Neural cell (in vitro differentiated cells): ENCODE measurements at regions not wholly inside any gene's neighbourhood (a gene's known extent, or its start where the extent isn't known, plus 50 kb on each side); places are given as distances from the start of the nearest gene placed in this dataset.

Experiments used
- H2AFZ ChIP-seq: fragments of 200-600, 300-800 bp; sonication (generic), shearing (Covaris generic); 2 replicates; pipeline ENCODE4 v1.6.0; 2014; ENCODE audit warnings: low read depth, mild to moderate bottlenecking, antibody characterized with exemption, low read length, moderate library complexity
- H3F3A ChIP-seq: fragments of 200-600 bp; shearing (Covaris generic); 2 replicates; pipeline ENCODE4 v1.6.1; 2016; ENCODE audit warnings: mild to moderate bottlenecking, moderate library complexity, mixed read lengths, antibody characterized with exemption, low read length; ENCODE audit not compliant: insufficient read depth, poor library complexity, severe bottlenecking
- H3K27ac ChIP-seq: fragments of 200-600, 300-800 bp; sonication (generic), shearing (Covaris generic); 2 replicates; pipeline ENCODE4 v1.5.1; 2014; ENCODE audit warnings: mild to moderate bottlenecking, low read length, moderate library complexity
- H3K27me3 ChIP-seq: fragments of 300-800, 200-600 bp; sonication (generic), shearing (Covaris generic); 2 replicates; pipeline ENCODE4 v1.6.0; 2014; ENCODE audit warnings: mild to moderate bottlenecking, low read depth, low read length, moderate library complexity; ENCODE audit not compliant: insufficient read depth
- H3K36me3 ChIP-seq: fragments of 300-800, 200-600 bp; sonication (generic), shearing (Covaris generic); 2 replicates; pipeline ENCODE4 v1.5.1; 2014; ENCODE audit warnings: mild to moderate bottlenecking, antibody characterized with exemption, low read length, moderate library complexity; ENCODE audit not compliant: insufficient read depth
- H3K4me2 ChIP-seq: fragments of 300-800, 200-600 bp; sonication (generic), shearing (Covaris generic); 2 replicates; pipeline ENCODE4 v1.6.0; 2014; ENCODE audit warnings: mild to moderate bottlenecking, low read length
- H3K4me3 ChIP-seq: fragments of 300-800, 200-600 bp; sonication (generic), shearing (Covaris generic); 2 replicates; pipeline ENCODE4 v1.5.1; 2014; ENCODE audit warnings: mild to moderate bottlenecking, low read length, moderate library complexity
- H3K79me2 ChIP-seq: fragments of 200-600 bp; shearing (Covaris generic); replicated peaks from 2 replicates; pipeline ENCODE4 v1.6.0; 2014; ENCODE audit warnings: mild to moderate bottlenecking, low read length, moderate library complexity; ENCODE audit not compliant: insufficient read depth
- H3K9ac ChIP-seq: fragments of 300-800, 200-600 bp; sonication (generic), shearing (Covaris generic); 2 replicates; pipeline ENCODE4 v1.6.1; 2016; ENCODE audit warnings: mild to moderate bottlenecking, low read length, mixed read lengths
- H3K9me2 ChIP-seq: fragments of 200-600 bp; shearing (Covaris generic); 2 replicates; pipeline ENCODE4 v1.6.1; 2016; ENCODE audit warnings: mild to moderate bottlenecking, low read length, mixed read lengths; ENCODE audit not compliant: insufficient read depth
- H3K9me3 ChIP-seq: fragments of 200-600, 300-800 bp; sonication (generic), shearing (Covaris generic); 2 replicates; pipeline ENCODE4 v1.6.1; 2016; ENCODE audit warnings: mild to moderate bottlenecking, mixed run types, low read length, moderate library complexity, mixed read lengths
- H4K20me1 ChIP-seq: fragments of 200-600 bp; shearing (Covaris generic); 2 replicates; pipeline ENCODE4 v1.6.1; 2016; ENCODE audit warnings: mild to moderate bottlenecking, mixed run types; ENCODE audit not compliant: insufficient read depth
- EP300 ChIP-seq: fragments of 450-650 bp; conservative IDR thresholded peaks from 2 replicates; pipeline ENCODE4 v1.6.1; 2014; ENCODE audit warnings: antibody characterized with exemption, mild to moderate bottlenecking, moderate library complexity; ENCODE audit not compliant: poor library complexity, severe bottlenecking
- EZH2 ChIP-seq: fragments of 200-600, 300-800 bp; shearing (Covaris generic), sonication (generic); IDR thresholded peaks from 2 replicates; pipeline ENCODE4 v1.6.1; 2014; ENCODE audit warnings: antibody characterized with exemption, low read length, borderline replicate concordance, mild to moderate bottlenecking; ENCODE audit not compliant: insufficient read depth, poor library complexity, severe bottlenecking
- MXI1 ChIP-seq: fragments of 450-650 bp; conservative IDR thresholded peaks from 2 replicates; pipeline ENCODE4 v1.6.1; 2014; ENCODE audit warnings: antibody characterized with exemption, mild to moderate bottlenecking; ENCODE audit not compliant: poor library complexity, severe bottlenecking
- POLR2AphosphoS5 ChIP-seq: IDR thresholded peaks from 2 replicates; pipeline ENCODE4 v1.6.1; 2012
- RAD21 ChIP-seq: fragments of 450-650 bp; conservative IDR thresholded peaks from 2 replicates; pipeline ENCODE4 v1.6.1; 2014; ENCODE audit warnings: antibody characterized with exemption, mild to moderate bottlenecking, moderate library complexity
- REST ChIP-seq: IDR thresholded peaks from 2 replicates; pipeline ENCODE4 v1.6.1; 2012; ENCODE audit warnings: borderline replicate concordance
- SMC3 ChIP-seq: fragments of 450-650 bp; conservative IDR thresholded peaks from 2 replicates; pipeline ENCODE4 v1.6.1; 2014; ENCODE audit warnings: antibody characterized with exemption, mild to moderate bottlenecking, moderate library complexity; ENCODE audit not compliant: poor library complexity
- TAF1 ChIP-seq: IDR thresholded peaks from 2 replicates; pipeline ENCODE4 v1.6.1; 2012; ENCODE audit warnings: low read depth
- TF ChIP-seq, protein P1 (sequence below): fragments of 450-650 bp; IDR thresholded peaks from 2 replicates; pipeline ENCODE4 v1.5.1; 2014; ENCODE audit warnings: antibody characterized with exemption, mild to moderate bottlenecking, moderate library complexity; ENCODE audit not compliant: poor library complexity, severe bottlenecking

DNA sequence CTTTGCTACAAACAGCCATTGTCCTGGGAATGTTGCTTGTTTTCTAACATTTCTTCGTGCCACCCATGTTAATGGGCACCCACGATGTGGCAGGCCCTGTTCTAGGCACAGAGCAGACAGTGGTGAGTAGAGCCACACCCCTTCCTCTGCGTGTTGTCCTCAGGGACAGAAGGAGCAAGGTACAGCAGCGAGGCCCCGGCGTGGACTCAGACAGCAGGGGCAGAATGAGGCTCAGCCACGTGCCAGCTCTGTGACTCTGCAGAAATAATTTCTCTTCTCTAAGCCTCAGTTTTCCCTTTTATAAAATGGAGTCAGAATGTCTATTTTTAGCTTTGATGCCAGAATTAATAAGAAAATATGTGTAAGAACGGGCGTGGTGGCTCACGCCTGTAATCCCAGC, 401.7 kb downstream of the TSN start:
- H4K20me1 ChIP-seq, result no peaks in the 10 kb centered on the region
- no peaks in the 10 kb centered on the region for H3K36me3 ChIP-seq
- TF ChIP-seq POLR2AphosphoS5, result no peak
- no peak for TF ChIP-seq REST
- TF ChIP-seq MXI1, result no peak
- TF ChIP-seq TAF1, result no peak
- no peaks in the 10 kb centered on the region for H3K27me3 ChIP-seq
- no peak overlapping the region for H3K9ac ChIP-seq
- no peak overlapping the region for H3K4me3 ChIP-seq
- H3K4me2 ChIP-seq, result no peak overlapping the region
- H3K79me2 ChIP-seq, result no peaks in the 10 kb centered on the region
- H3K9me2 ChIP-seq, result no peaks in the 10 kb centered on the region
- H2AFZ ChIP-seq, result no peak overlapping the region
- no peaks in the 10 kb centered on the region for H3F3A ChIP-seq
- no peaks in the 10 kb centered on the region for H3K9me3 ChIP-seq
- no peak overlapping the region for H3K27ac ChIP-seq

DNA sequence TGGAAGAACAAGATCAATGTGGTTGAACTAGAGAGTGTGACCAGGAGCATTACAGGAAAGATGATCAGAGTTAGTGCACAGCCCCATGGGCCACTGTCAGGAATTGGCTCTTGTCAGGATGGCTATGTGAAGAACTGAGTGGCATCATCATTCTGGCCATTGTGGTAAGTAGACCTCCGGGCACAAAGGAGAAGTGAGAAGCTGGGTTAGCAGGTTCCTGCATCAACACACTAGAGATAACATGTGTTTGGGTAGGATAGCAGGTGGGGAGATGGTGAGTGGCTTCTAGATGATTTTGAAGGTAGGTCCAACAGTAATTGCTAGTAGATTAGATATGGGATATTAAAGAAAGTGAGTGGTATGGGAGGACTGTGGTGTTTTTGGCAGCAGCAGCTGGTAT, 408.2 kb downstream of the TSN start:
- no peaks in the 10 kb centered on the region for H4K20me1 ChIP-seq
- H3K79me2 ChIP-seq, result no peaks in the 10 kb centered on the region
- H3K9ac ChIP-seq, result no peak overlapping the region
- H3K9me3 ChIP-seq, result no peaks in the 10 kb centered on the region
- H3K4me3 ChIP-seq, result no peak overlapping the region
- H3K27me3 ChIP-seq, result no peaks in the 10 kb centered on the region
- H3K4me2 ChIP-seq, result no peak overlapping the region
- TF ChIP-seq TAF1 (no peak), EZH2 (no peak), EP300 (no peak), SMC3 (no peak), REST (no peak), MXI1 (no peak), RAD21 (no peak)
- TF ChIP-seq, protein P1, sequence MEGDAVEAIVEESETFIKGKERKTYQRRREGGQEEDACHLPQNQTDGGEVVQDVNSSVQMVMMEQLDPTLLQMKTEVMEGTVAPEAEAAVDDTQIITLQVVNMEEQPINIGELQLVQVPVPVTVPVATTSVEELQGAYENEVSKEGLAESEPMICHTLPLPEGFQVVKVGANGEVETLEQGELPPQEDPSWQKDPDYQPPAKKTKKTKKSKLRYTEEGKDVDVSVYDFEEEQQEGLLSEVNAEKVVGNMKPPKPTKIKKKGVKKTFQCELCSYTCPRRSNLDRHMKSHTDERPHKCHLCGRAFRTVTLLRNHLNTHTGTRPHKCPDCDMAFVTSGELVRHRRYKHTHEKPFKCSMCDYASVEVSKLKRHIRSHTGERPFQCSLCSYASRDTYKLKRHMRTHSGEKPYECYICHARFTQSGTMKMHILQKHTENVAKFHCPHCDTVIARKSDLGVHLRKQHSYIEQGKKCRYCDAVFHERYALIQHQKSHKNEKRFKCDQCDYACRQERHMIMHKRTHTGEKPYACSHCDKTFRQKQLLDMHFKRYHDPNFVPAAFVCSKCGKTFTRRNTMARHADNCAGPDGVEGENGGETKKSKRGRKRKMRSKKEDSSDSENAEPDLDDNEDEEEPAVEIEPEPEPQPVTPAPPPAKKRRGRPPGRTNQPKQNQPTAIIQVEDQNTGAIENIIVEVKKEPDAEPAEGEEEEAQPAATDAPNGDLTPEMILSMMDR, result no peak
- H3K36me3 ChIP-seq, result no peaks in the 10 kb centered on the region
- H3K27ac ChIP-seq, result no peak overlapping the region
- H2AFZ ChIP-seq, result no peak overlapping the region
- H3F3A ChIP-seq, result no peaks in the 10 kb centered on the region
- no peaks in the 10 kb centered on the region for H3K9me2 ChIP-seq
